GM18502 (cell line): ENCODE measurements at regions not wholly inside any gene's neighbourhood (a gene's known extent, or its start where the extent isn't known, plus 50 kb on each side); places are given as distances from the start of the nearest gene placed in this dataset.
"Not testable (repeated sequence)": the region's sequence is repeated elsewhere in the genome, so short reads cannot be mapped to it uniquely, and the experiment has no call there.

Source experiments
- ATAC-seq: cut with Tn5 transposase; IDR thresholded peaks from one replicate; pipeline ENCODE4 v1.9.1; 2021; ENCODE audit warnings: mild to moderate bottlenecking; ENCODE audit not compliant: unreplicated experiment, poor library complexity

DNA sequence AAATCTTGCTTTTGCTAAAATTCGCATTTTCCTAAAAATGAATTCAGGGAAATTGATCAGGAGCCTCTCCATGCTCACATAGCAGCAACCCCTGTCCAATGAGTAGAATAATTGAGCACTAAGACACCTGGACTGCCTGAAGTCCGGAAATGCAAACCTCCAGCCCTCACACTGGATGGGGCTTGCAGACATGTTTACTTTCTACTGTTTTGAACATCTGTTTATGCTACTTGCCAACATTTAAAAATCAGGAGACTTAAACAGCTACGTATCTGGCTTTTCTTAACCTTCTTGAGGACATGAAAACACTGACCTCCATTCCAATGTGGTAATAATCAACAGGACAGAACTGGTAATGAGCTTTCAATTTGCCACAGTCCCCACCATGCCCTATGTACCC is 184.4 kb downstream of the SHOX2 start:
- no peak for ATAC-seq

GRCh38 chr3:157920822-157921700 is 185.2 kb downstream of the SHOX2 start:
- ATAC-seq = no peak

DNA sequence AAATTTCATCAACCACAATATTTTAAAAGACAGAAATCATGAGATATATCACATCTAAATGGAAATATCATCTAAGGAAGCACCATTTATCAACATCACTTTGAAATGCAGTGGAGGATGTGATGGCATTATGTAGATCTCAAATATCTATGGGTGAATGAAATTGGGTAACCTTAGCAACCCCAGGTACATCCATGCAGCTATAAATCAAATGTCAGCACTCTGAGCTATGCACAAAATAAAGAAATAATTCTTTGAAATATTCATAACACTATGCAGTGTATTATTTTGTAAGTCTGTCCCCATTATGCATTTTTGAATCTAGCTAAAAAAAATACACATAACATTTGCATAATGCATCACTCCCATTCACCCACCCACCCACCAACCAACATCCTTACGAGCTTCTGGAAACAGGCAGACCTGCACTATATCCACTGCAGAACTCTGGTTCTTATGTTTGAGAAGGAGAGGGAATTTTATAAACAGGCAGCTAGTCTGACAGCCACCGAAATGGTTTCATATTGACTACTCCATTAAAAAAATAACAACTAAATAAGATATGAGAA is 186.8 kb downstream of the SHOX2 start:
- no peak for ATAC-seq

DNA sequence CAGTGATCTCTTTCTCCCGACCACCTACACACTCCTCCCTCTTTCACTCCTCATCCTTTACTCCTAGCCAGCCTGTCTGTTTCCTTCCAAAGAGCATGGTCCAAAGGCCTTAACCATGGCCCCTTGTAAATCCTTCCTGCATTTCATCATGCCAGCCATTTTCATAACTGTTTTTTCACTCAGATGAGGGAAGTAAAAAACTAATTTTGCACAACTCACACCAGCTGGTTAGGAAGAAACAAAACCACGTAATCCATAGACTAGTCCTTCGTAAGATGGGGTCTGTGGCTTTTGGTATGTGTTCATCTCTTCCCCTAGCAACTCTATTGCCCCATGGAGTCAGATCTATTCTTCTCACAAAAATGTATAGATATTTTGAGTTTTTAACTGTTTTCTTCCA is 187.8 kb downstream of the SHOX2 start:
- no peak for ATAC-seq

DNA sequence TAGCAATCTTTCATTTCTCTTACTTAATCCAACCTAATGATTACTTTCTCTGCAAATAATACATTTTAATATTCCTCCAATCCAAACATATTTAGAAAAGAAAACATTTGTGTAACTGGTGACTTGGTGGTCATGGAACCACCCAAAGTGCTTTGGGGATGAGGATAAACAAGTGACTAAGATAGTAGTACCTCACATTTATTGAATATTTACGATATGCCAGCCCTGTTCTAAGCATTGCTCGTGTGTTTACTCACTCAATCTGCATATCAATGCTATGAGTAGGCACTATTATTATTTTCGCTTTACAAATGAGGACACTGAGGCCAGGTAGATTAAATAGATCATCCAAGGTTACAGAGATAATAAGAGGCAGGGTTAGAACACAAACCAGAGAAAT is 189.5 kb downstream of the SHOX2 start:
- ATAC-seq = no peak

- no peak for ATAC-seq
These were observed 191.3 kb downstream of the SHOX2 start for GRCh38 chr3:157914882-157915281.

DNA sequence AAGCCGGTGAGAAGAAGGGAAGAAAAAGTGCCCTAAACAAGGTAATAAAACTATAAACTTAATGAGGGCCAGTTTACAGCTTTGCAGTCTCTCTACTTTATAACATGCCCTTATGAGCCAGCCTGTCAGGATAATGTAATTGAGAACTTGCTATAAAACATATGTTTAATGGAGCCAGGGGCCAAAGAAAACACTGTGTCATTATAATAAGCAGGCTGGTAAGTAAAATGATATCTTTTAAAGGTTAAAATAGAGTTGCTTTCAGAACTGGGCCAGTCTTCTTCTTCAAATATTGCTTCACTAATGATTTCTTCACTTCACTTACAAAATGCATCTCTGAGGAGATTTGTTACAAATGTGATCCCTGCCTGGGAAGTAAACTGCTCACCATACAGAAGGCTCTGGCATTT is 192.5 kb downstream of the SHOX2 start:
- ATAC-seq = no peak

GRCh38 chr3:157912514-157913451 is 193.4 kb downstream of the SHOX2 start:
- no peak for ATAC-seq

DNA sequence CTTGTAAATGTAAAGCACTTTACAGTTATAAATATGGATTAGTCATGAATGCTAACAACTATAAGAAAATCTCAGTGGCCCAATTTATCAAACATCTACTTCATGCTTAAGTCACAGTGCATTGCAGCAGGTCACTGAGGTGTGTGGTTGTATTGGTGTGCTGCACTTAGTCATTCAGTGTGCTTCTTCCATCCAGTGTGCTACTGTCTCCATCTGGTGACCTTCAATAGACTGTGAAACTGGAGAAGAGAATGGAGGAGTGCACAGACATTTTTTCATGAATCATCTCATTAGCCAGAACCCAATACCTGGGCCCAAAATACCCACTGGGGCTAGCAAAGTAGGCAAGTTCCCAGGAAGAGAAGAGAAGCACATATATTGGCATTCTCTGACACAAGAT is 199.6 kb downstream of the SHOX2 start:
- no peak for ATAC-seq

DNA sequence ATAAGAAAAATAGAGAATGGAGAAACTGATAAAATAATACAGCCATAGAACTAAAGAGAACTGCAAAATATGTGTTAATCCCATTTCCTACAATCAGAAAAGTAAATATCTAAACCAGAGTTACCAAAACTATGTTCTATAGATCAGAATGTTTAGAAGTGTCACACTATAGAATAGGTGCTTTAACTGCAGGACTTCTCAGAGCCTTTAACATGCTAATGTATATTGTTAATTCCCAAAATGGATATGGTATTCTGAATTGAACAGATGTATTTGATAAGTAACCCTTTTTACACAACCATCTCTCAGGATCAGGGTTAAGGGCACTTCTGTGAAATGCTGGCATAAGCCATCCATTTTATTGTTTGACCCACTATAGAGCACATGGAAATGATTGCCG is 200.3 kb downstream of the SHOX2 start:
- ATAC-seq = no peak

DNA sequence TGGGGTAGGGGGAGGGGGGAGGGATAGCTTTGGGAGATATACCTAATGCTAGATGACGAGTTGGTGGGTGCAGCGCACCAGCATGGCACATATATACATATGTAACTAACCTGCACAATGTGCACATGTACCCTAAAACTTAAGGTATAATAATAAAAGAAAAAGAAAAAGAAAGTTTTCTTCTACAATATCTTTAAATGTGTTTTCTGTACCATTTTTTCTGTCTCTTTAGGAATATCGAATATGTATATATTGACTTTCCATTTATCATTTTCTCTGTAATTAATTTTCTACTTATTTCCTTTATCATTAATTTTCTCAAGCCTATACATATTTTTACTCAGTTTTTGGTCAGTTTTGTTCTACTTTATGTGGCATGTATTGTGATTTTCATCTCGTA is 203.5 kb downstream of the SHOX2 start:
- not testable (repeated sequence) for ATAC-seq

DNA sequence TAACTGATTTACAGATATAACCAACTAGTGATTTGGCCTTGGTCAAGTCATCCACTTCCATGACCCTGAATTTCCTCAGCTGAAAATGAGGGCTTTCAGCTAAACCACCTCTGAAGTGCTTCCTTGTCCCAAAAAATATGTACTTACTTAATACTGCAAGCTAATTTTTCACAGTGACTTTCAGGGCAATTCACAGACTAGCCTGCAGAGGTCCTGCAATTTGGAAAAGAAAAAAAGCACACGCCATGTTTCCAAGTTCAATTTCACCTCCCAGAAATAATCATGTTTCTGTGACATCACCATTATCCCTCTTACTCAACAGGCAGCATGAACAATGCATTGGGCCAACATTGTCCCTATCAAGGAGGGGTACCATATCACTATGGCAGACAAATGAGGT is 218.2 kb downstream of the SHOX2 start:
- ATAC-seq = no peak

DNA sequence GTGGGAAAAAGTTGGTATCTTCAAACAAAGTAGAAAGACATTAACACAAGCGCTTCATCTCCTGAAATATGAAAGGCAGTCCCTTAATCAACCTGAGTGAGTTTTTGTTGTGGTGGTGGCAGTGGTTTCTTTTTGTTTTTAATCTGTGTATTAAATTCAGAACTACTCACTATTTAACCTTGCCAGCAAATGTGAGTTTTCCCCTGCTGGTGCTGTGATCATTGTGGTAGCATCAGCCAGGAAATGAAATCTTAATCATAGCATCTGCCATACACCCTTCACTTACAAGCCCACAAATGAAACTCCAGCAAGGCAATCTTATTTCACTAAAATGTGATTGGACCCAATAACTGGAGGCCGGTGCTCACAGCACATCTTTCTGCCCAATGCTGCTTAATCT is 229.7 kb downstream of the SHOX2 start:
- no peak for ATAC-seq

DNA sequence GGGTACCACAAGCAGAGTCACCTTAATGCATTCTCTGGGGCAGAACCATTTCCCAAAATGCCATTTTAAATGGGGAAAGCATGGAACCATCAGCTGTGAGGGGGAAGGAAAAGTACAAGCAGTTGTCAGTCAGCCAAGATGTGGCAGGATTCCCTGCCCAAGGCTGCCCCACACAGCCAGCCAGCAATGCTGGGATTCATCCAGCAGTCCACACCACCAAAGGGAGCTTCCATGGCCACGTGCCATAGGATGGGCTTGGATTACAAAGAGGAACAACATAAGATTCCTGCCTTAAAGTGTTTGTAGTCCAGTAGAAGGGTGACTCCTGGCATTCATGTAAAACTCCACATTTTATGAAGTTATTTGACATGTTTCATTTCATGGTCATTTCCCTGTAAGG is 233.3 kb downstream of the SHOX2 start:
- ATAC-seq = no peak

GRCh38 chr3:157871838-157872460 is 234.3 kb downstream of the SHOX2 start:
- no peak for ATAC-seq

DNA sequence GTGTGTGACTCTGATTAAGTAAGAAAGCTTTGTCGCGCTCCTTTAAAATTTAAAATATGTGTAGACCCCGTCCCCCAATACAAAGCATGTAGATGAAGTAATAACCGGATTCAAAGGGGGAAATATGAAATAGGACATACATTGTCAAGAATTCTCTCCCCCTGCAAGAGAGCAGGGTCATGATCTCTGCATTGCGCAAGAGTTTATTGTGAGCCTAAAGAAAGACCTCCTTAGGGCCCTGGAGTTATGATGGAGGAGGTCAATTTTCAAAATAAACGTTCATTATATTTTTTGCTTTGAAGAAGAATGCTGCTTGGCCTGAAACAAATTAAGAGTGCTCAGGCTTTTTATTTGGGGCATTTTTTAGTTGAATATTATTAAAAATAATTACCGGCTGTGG is 235.0 kb downstream of the SHOX2 start:
- no peak for ATAC-seq

DNA sequence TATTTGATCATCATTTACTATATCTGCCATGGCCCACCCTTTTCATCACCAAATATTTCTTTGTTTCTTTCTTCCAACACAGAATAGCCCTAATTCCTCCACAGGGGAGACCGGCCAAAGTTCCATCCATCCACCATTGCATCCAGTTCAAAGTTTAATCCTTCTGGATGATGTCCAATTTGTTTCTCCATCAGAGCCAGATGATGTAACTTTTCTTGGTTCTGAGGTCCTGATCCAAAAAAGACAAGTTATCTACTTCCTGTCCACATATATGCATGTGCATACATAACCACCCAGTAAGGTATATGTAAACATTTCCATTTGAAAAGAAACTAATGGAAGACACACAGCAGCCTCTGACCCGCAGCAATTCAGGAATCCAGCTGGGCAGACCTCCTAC is 237.3 kb downstream of the SHOX2 start:
- no peak for ATAC-seq

DNA sequence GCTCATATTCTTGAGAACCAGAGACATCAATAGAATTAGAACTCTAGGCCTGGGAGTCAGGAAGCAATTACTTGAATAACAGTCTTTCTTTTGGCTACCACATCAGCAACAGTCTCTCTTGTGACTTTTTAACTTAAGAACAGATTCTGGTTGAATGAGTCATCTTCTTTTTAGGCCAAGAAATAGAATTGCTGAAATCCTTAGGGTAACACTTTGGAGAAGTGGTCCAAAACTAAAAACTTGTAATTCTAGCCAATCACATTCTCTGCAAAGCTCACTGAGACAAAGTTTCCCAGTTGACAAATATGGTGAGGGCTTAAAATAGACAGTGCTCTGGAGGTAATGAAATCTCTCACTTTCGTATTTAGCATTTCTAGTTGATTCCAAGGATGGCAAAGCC is 238.0 kb downstream of the SHOX2 start:
- ATAC-seq = no peak

DNA sequence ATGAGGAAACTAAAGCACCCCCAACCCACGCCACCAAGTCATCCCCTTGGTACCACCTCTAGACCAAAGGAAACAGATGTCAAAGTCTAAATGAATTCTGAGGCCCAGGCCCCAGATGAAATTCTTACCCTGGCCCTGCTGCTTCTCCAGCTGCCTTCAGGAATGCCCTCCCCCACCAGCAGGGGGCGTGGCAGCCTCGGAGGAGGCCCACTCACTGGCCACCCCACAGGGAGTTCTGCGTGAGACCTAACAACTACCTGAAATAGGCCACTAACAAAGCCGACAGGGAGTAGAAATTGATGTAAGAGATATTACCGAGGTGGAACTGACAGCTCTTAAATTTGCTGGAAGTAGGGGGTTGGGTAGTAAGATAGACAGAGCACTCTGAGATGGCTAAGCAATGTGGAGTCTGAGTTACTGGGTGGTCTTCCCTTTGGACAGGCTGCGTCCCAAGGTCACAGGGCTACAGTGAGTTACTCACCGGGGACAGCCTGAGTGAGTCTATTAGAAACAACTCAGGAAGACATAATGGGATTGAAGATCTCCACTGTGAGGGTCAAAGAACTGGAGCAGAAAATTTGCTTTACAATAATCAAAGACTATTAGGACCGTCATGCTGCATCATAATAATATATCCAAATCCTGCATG is 240.7 kb downstream of the SHOX2 start:
- peak; percentile 95 for ATAC-seq
